GM18861 (cell line): ENCODE measurements at regions not wholly inside any gene's neighbourhood (a gene's known extent, or its start where the extent isn't known, plus 50 kb on each side); places are given as distances from the start of the nearest gene placed in this dataset.

Source experiments
- ATAC-seq: cut with Tn5 transposase; IDR thresholded peaks from one replicate; pipeline ENCODE4 v1.9.1; 2021; ENCODE audit not compliant: unreplicated experiment

GRCh38 chr12:67578976-67579661 lies 69.4 kb upstream of the DYRK2 start:
- no peak for ATAC-seq

GRCh38 chr12:67579662-67580003 lies 68.9 kb upstream of the DYRK2 start:
- ATAC-seq, result no peak

GRCh38 chr12:67582238-67582834 lies 66.2 kb upstream of the DYRK2 start:
- ATAC-seq, result no peak

GRCh38 chr12:67582844-67583243 lies 65.7 kb upstream of the DYRK2 start:
- ATAC-seq, result no peak

GRCh38 chr12:67586951-67587350 lies 61.6 kb upstream of the DYRK2 start:
- ATAC-seq, result no peak

- no peak for ATAC-seq
Measured at GRCh38 chr12:67589078-67589477, 59.5 kb upstream of the DYRK2 start.

GRCh38 chr12:67590149-67590790 lies 58.3 kb upstream of the DYRK2 start:
- ATAC-seq, result no peak

- peak; percentile 96 for ATAC-seq
Measured at GRCh38 chr12:67592228-67593011, 56.1 kb upstream of the DYRK2 start.

GRCh38 chr12:67593041-67593440 lies 55.5 kb upstream of the DYRK2 start:
- ATAC-seq, result peak; percentile 18

- ATAC-seq, result no peak
Measured at GRCh38 chr12:67593461-67594330, 54.8 kb upstream of the DYRK2 start.

- ATAC-seq, result no peak
Measured at GRCh38 chr12:67594888-67595287, 53.7 kb upstream of the DYRK2 start.

- no peak for ATAC-seq
Measured at GRCh38 chr12:67595365-67595764, 53.2 kb upstream of the DYRK2 start.

GRCh38 chr12:67598598-67598997 lies 49.9 kb upstream of the DYRK2 start:
- no peak for ATAC-seq
